Stimulated activated CD4-positive, alpha-beta T cell treated with anti-CD3 and anti-CD28 coated beads, Interleukin-1b, Interleukin-23, amount 100 ng/mL, for 48 hours (primary cell): ENCODE measurements at regions not wholly inside any gene's neighbourhood (a gene's known extent, or its start where the extent isn't known, plus 50 kb on each side); places are given as distances from the start of the nearest gene placed in this dataset.
"Not testable (repeated sequence)": the region's sequence is repeated elsewhere in the genome, so short reads cannot be mapped to it uniquely, and the experiment has no call there.

Source experiments
- DNase-seq: peaks from one replicate; pipeline ENCODE4 v3.0.0-alpha.2; 2020

GRCh38 chr5:56763711-56764466, 51.5 kb upstream of the MAP3K1 start:
- no peak for DNase-seq

GRCh38 chr5:56763182-56763581, 52.2 kb upstream of the MAP3K1 start:
- DNase-seq: no peak

- no peak for DNase-seq
Observed at GRCh38 chr5:56761151-56761885, 54.0 kb upstream of the MAP3K1 start.

- no peak for DNase-seq
Observed at GRCh38 chr5:56760723-56761122, 54.6 kb upstream of the MAP3K1 start.

DNA sequence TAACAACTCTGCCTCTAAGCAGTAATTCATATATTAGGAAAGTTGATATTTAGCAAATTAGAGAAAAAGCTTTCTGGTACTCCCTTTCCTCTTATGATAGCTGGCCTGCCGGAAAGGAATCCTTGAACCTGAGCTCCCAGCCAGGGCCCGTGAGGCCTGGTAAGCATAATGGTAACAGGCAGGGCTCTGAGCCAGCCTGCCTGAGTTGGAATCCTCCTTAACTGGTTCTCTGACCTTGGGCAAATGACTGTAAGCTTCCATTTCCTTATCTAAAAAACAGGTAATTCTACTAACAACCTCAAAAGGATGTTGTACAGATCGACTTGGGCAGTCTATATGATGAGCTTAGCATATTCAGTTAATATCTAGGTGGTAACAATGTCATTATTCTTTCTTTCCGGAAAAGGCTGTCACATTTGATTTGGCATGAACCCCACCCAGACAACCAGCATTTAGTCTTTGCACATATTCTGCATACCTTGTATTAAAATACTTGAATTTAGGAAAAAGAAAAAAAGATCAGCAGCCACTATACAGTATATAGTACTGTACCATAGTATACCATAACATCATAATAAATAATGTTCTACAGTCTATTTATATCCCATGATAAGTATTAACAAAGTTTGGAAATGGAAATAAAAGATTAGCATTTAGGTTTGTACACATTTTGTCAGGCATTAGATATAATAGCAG, 55.7 kb upstream of the MAP3K1 start:
- no peak for DNase-seq

DNA sequence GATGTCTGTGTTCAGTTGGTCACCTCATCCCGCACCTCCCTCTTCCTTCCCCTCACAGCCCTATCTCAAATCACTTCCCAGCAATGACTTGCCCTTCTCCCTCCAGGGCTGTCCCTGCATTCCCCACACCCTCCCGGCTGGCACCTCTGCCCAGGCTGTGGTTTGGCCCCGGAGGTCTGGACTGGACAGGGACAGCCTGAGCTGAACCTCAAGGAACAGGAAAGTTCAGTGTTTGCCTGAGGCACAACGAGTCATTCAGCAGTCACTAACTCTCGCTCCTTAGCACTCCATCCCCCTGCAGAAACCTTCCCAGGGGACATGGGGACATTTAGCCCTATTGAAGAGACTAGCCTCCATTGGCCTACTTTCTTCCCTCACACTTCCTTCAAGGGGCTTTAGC, 58.3 kb upstream of the MAP3K1 start:
- DNase-seq: no peak

- DNase-seq: no peak
Observed at GRCh38 chr5:56755036-56755555, 60.3 kb upstream of the MAP3K1 start.

GRCh38 chr5:56753588-56753987, 61.8 kb upstream of the MAP3K1 start:
- DNase-seq: not testable (repeated sequence)

DNA sequence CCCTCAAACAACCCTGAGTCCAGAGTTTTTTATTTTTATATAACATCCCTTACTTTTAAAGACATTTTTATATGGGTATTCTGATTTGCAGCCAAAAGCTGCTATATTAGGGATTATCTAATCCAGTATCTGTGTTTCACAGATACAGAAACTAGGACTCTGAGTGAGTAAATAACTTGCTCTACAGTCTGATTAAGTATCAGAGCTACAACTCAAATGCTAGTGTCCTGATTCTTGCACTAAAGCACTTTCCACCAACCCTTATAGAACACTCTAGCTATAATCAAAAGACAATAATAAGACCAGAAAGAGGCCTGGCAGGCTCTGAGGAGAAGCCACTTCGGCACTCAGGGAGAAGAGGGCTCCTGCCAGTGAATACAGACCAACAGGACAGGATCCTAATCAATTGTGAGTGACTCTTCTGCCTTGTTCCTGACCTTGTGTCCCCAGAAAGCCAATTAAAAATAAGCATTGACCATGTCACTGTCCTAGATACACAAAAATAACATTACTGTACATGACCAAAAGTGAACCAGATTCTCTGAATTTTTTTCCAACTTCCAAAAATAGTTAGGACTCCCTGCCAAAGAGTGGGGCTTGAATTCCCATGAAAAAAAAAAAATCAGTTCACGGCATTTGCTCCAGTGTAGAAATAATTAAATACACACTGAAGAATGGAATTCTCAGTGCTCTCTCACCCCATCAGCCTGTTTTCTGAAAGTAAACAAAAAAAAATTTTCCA, 63.6 kb upstream of the MAP3K1 start:
- no peak for DNase-seq

GRCh38 chr5:56749842-56750241, 65.5 kb upstream of the MAP3K1 start:
- no peak for DNase-seq

DNA sequence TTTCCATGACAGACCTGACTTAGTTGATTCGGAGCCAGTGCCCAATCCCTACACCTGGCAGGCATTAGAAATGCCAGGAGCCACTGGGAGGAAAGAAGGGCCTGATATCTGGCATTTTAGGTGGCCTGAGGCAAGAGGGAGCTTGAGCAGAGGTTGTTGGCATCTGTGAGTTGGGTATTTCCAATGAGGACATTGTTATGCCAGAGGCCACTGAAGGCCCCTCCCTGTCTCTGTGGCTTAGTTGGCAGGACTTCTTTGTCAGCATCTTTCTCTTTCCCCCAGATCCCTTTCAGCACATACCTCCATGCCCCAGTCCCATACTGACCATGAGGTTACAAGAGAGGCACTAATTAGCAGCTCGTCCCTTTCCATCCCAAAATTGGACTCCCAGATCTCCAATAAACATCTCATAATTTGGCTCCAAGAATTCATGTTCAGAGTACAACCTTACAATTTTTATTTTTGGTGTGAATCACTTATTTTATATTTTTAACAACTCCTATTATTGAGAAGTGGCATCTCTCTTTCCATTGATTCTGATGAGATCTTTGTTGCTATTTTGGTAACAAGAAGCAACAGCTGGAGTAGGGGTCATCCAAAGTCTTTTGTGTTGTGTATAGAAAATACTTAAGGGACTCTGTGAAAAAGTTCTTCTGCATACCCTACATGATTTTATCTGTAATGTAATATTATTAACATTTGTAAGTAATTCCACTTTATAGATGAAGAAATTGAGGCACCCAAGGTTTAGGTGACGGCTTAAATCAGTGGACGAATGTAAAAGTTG, 68.6 kb upstream of the MAP3K1 start:
- DNase-seq: no peak

- DNase-seq: no peak
Observed at GRCh38 chr5:56745864-56746263, 69.5 kb upstream of the MAP3K1 start.

DNA sequence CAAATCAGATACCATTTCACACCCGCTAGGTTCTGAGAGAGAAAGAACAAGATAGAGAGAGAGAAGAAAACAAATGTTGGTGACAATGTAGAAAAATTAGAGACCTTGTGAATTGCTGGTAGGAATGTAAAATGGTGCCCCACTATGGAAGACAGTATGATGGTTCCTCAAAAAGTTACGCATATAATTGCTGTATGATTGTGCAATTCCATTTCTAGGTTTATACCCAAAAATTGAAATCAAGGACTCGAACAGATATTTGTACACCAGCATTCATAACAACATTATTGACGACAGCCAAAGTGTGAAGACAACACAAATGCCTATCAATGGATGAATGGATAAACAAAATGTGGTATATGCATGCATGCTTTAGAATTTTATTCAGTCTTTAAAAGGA, 74.5 kb upstream of the MAP3K1 start:
- no peak for DNase-seq

DNA sequence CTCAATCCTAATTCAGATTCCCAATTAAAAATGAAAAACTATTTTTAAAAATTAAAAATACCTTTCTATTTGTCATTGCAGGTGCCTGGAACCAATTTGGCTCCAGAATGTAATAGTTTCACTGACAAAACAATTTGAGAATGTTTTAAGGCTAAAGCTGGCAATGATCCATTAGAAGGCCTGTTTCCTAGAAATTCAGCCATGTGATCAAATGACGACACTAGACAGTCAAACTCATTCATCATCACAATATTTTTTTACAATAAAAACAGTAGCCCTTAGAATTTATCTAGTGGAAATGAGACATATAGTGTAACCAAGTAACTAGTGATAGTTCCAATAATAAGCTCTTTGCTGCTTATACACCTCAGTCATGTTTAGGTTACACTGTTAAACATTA, 75.4 kb upstream of the MAP3K1 start:
- DNase-seq: no peak

DNA sequence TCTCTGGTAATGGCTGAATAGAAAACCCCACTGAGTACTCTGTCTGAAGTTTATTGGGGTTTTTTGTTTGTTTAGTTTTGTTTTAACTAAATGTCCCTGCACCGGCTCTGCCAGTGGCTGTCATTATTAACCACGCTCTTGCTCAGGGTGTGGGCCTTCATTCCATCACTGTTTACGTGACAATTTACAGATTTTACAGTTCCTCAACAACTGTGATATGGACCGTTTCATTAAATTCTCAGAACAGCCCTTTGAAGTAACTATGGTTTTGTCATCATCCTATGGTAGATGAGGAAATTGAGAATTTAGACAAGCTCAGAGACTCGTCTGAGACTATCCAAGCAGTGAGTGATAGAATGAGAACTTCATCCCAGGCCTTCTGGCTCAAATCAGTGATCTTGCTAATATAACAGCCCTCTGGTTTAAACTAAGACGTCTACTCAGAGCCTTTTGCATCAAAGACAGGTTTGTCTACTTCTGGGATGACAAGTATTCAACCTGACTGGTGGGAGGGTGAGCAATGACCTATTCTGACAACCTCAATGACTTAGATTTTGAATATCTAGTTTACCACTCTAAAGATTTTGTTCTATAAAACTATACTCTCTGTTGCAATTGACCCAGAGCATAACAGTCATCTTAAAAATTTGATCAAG, 77.3 kb upstream of the MAP3K1 start:
- no peak for DNase-seq

- DNase-seq: no peak
Observed at GRCh38 chr5:56737002-56737621, 78.2 kb upstream of the MAP3K1 start.

- DNase-seq: no peak
Observed at GRCh38 chr5:56735849-56736641, 79.3 kb upstream of the MAP3K1 start.

DNA sequence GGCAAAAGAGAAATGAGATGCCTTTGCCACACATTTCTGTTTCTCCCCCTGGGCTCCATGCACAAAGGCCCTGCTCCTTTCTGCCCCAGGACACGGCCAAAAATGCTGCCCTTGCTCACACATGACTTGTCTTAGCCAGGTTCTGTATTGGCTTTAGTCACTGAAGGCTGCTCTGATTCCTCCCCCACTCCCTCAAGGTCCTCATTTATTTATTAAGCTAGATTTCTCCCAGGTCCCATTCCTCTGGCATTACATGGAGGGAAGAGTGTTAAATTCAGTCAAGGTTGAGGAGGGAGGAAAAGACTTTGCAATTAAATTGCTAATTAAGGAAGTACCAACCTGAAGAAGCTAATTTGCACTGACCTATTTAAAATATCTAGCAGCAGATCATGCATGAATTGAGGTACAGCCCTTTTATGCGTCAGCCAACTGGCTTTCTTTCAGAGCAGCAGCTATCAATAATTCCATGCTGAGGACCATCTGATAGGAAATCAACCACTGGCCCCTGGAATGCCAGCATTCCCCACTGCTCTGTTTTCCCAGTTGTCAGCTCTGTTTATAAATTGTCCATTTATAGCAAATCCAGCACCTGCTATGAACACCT, 81.2 kb upstream of the MAP3K1 start:
- no peak for DNase-seq

DNA sequence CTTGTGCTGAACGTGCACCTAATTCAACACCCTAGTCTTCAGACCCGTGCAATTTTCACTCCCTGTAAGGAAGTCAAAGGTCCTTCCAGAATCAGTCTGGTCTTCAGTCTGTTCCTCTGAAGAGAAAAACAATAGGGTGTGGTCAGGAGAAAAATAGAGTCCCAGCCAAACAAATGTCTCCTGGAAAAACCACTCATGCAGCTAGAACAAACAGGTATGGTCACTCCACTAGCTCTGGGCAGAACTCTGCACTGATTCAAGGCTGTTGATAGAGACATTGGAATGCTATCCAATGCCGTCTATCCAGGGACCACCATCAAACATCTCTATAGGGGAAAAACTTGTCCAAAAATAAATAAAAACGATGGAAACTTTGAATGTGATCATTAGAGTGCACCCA, 81.8 kb upstream of the MAP3K1 start:
- DNase-seq: no peak

- DNase-seq: no peak
Observed at GRCh38 chr5:56732121-56732520, 83.2 kb upstream of the MAP3K1 start.
